ENCODE measurements at regions not wholly inside any gene's neighbourhood (a gene's known extent, or its start where the extent isn't known, plus 50 kb on each side); places are given as distances from the start of the nearest gene placed in this dataset.

- no peak for DNase-seq (ENCODE audit: low read depth)
- no peak for TF ChIP-seq CTCF (conservative IDR thresholded peaks at IDR 0.05; ENCODE audit: low read length)
- H3K4me3 ChIP-seq (ENCODE audit: low read length), result no peak overlapping the region
These were observed 446.8 kb downstream of the EIPR1 start for GRCh38 chr2:2930841-2931240.

GRCh38 chr2:2926858-2927175, 450.8 kb downstream of the EIPR1 start:
- H3K4me3 ChIP-seq (ENCODE audit: low read length), result no peak overlapping the region
- no peak for DNase-seq (ENCODE audit: low read depth)
- TF ChIP-seq CTCF (conservative IDR thresholded peaks at IDR 0.05; ENCODE audit: low read length), result no peak

- DNase-seq (ENCODE audit: low read depth), result no peak
- TF ChIP-seq CTCF (conservative IDR thresholded peaks at IDR 0.05; ENCODE audit: low read length), result no peak
- H3K4me3 ChIP-seq (ENCODE audit: low read length), result no peak overlapping the region
These were observed 451.4 kb downstream of the EIPR1 start for GRCh38 chr2:2926009-2926857.

- H3K4me3 ChIP-seq (ENCODE audit: low read length), result no peak overlapping the region
- DNase-seq (ENCODE audit: low read depth), result no peak
- TF ChIP-seq CTCF (conservative IDR thresholded peaks at IDR 0.05; ENCODE audit: low read length), result no peak
These were observed 455.5 kb downstream of the EIPR1 start for GRCh38 chr2:2922156-2922555.

- no peak overlapping the region for H3K4me3 ChIP-seq (ENCODE audit: low read length)
- no peak for DNase-seq (ENCODE audit: low read depth)
- no peak for TF ChIP-seq CTCF (conservative IDR thresholded peaks at IDR 0.05; ENCODE audit: low read length)
These were observed 456.5 kb downstream of the EIPR1 start for GRCh38 chr2:2921011-2921720.

GRCh38 chr2:2919574-2920365, 457.8 kb downstream of the EIPR1 start:
- no peak for DNase-seq (ENCODE audit: low read depth)
- TF ChIP-seq CTCF (conservative IDR thresholded peaks at IDR 0.05; ENCODE audit: low read length), result no peak

More at GRCh38 chr2:2919574-2920365, 457.8 kb downstream of the EIPR1 start:
- no peak overlapping the region for H3K4me3 ChIP-seq (ENCODE audit: low read length)

Measured in AG10803 (cell line).